Panc1 (cell line): ENCODE measurements at regions not wholly inside any gene's neighbourhood (a gene's known extent, or its start where the extent isn't known, plus 50 kb on each side); places are given as distances from the start of the nearest gene placed in this dataset.

ENCODE experiments used
- ATAC-seq: fragments of 200-7000 bp; cut with Tn5 transposase; 2 replicates; pipeline ENCODE4 v1.9.1; 2020; ENCODE audit warnings: mild to moderate bottlenecking, moderate library complexity
- BruUV-seq: library from RNA; stranded (reverse); fragments of 400-500 nt; replicated peaks from 2 replicates; lab custom pipeline; 2021; lab: Mats Ljungman, UMichigan
- CTCF ChIA-PET: fragments of 300-600 bp; sonication (Branson Sonifier 250); formaldehyde crosslinking; loops from one replicate; lab custom pipeline; 2022; ENCODE audit warnings: antibody characterized with exemption; lab: Charles Lee
- POLR2A ChIA-PET: fragments of 300-600 bp; sonication (Branson Sonifier 250); formaldehyde crosslinking; loops from one replicate; lab custom pipeline; 2022; ENCODE audit warnings: antibody characterized with exemption; lab: Charles Lee
- DNase-seq: peaks from one replicate; pipeline ENCODE4 v3.0.0-alpha.2; 2010; ENCODE audit warnings: low read depth, low spot score
- H3K27ac ChIP-seq: 2 replicates; pipeline ENCODE4 v1.5.1; 2011; ENCODE audit warnings: mild to moderate bottlenecking, low read length, inconsistent platforms
- H3K27me3 ChIP-seq: fragments of 200-500 bp; sonication (Bioruptor generic); 2 replicates; pipeline ENCODE4 v1.6.0; 2014; ENCODE audit warnings: low read length, inconsistent platforms; ENCODE audit not compliant: control insufficient read depth, insufficient read depth
- H3K36me3 ChIP-seq: fragments of 200-500 bp; sonication (Bioruptor generic); 2 replicates; pipeline ENCODE4 v1.5.1; 2014; ENCODE audit warnings: inconsistent platforms, mild to moderate bottlenecking, low read length, moderate library complexity; ENCODE audit not compliant: control insufficient read depth, insufficient read depth
- H3K4me1 ChIP-seq: 2 replicates; pipeline ENCODE4 v1.5.1; 2011; ENCODE audit warnings: inconsistent platforms, mild to moderate bottlenecking, low read length, moderate library complexity; ENCODE audit not compliant: control insufficient read depth, insufficient read depth
- H3K4me3 ChIP-seq, 2 experiments: 2 replicates each; pipeline ENCODE4 v1.5.1; 2011 to 2012; ENCODE audit warnings: low read depth in 2 of 2, low read length in 2 of 2, mild to moderate bottlenecking in 2 of 2, inconsistent platforms in 1 of 2, moderate library complexity in 1 of 2
- H3K9me3 ChIP-seq: fragments of 200-500 bp; sonication (Bioruptor generic); 2 replicates; pipeline ENCODE4 v1.5.1; 2014; ENCODE audit warnings: low read depth, mild to moderate bottlenecking, inconsistent platforms, low read length, moderate library complexity; ENCODE audit not compliant: control insufficient read depth, insufficient read depth
- POLR2AphosphoS5 ChIP-seq: IDR thresholded peaks from 2 replicates; pipeline ENCODE4 v1.6.1; 2012; ENCODE audit warnings: mild to moderate bottlenecking, low read depth, low read length, moderate library complexity
- SIN3A ChIP-seq: IDR thresholded peaks from 2 replicates; pipeline ENCODE4 v1.6.1; 2012; ENCODE audit warnings: low read depth, mild to moderate bottlenecking, low read length, moderate library complexity, borderline replicate concordance; ENCODE audit not compliant: insufficient read depth
- TCF7L2 ChIP-seq: IDR thresholded peaks from 2 replicates; pipeline ENCODE4 v1.6.1; 2011; ENCODE audit warnings: mild to moderate bottlenecking, low read depth, low read length, inconsistent platforms
- in situ Hi-C: cut with HindIII; loops from 2 replicates; pipeline ENCODE4 v1.10.0; 2016; ENCODE audit warnings: low sequenced_read_pairs, low pct_unique_long_range_greater_than_20kb
- intact Hi-C: fragments of 100-400 bp; cut with micrococcal nuclease; formaldehyde crosslinking; loops from one replicate; pipeline ENCODE4 v1.10.0; 2022; ENCODE audit not compliant: unreplicated experiment
- TF ChIP-seq, protein P1 (sequence below): fragments of 450-650 bp; IDR thresholded peaks from 2 replicates; pipeline ENCODE4 v1.5.1; 2017; ENCODE audit warnings: mild to moderate bottlenecking
- TF ChIP-seq, protein P2 (sequence below), 2 experiments: IDR thresholded peaks; 2 replicates each; pipeline ENCODE4 v1.6.1; 2011 to 2012; ENCODE audit warnings: low read depth in 2 of 2, control low read depth in 1 of 2, low read length in 1 of 2, mild to moderate bottlenecking in 1 of 2, moderate library complexity in 1 of 2; ENCODE audit not compliant: insufficient read depth in 1 of 2

DNA sequence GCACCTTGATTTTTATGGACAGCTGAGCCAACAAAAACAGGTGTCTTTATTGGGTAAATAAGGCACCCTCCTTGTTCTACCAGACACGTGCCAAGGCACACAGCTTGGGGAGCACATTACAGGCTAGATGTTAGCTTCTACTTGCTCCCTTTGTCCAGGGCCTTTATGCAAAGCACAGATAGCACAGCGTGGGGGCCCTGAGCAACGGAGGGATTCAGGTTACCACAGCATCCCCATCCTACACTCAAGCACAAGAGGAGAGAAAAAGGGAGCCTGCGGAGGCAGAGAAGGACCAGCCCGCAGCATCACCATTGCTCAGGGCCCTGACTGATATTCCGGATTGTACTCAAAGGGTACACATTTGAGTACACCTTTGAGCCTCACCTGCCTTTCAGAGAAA, 181.7 kb upstream of the KIF2A start:
- ChIA-PET POLR2A (no interaction called here), CTCF (no interaction called here)
- intact Hi-C loops = no loop called here
- TF ChIP-seq, protein P1, sequence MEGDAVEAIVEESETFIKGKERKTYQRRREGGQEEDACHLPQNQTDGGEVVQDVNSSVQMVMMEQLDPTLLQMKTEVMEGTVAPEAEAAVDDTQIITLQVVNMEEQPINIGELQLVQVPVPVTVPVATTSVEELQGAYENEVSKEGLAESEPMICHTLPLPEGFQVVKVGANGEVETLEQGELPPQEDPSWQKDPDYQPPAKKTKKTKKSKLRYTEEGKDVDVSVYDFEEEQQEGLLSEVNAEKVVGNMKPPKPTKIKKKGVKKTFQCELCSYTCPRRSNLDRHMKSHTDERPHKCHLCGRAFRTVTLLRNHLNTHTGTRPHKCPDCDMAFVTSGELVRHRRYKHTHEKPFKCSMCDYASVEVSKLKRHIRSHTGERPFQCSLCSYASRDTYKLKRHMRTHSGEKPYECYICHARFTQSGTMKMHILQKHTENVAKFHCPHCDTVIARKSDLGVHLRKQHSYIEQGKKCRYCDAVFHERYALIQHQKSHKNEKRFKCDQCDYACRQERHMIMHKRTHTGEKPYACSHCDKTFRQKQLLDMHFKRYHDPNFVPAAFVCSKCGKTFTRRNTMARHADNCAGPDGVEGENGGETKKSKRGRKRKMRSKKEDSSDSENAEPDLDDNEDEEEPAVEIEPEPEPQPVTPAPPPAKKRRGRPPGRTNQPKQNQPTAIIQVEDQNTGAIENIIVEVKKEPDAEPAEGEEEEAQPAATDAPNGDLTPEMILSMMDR = no peak
- TF ChIP-seq, protein P2, sequence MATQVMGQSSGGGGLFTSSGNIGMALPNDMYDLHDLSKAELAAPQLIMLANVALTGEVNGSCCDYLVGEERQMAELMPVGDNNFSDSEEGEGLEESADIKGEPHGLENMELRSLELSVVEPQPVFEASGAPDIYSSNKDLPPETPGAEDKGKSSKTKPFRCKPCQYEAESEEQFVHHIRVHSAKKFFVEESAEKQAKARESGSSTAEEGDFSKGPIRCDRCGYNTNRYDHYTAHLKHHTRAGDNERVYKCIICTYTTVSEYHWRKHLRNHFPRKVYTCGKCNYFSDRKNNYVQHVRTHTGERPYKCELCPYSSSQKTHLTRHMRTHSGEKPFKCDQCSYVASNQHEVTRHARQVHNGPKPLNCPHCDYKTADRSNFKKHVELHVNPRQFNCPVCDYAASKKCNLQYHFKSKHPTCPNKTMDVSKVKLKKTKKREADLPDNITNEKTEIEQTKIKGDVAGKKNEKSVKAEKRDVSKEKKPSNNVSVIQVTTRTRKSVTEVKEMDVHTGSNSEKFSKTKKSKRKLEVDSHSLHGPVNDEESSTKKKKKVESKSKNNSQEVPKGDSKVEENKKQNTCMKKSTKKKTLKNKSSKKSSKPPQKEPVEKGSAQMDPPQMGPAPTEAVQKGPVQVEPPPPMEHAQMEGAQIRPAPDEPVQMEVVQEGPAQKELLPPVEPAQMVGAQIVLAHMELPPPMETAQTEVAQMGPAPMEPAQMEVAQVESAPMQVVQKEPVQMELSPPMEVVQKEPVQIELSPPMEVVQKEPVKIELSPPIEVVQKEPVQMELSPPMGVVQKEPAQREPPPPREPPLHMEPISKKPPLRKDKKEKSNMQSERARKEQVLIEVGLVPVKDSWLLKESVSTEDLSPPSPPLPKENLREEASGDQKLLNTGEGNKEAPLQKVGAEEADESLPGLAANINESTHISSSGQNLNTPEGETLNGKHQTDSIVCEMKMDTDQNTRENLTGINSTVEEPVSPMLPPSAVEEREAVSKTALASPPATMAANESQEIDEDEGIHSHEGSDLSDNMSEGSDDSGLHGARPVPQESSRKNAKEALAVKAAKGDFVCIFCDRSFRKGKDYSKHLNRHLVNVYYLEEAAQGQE (IDR thresholded peaks at IDR 0.05; ENCODE audit: insufficient read depth in 1 of 2, low read depth in 2 of 2, low read length in 1 of 2) = no peak
- no peak for TF ChIP-seq SIN3A
- no peak for TF ChIP-seq POLR2AphosphoS5
- no peak for TF ChIP-seq TCF7L2
- Histone ChIP-seq H3K36me3 (no peaks in the 10 kb centered on the region), H3K9me3 (no peaks in the 10 kb centered on the region), H3K27ac (no peak overlapping the region), H3K4me1 (no peaks in the 10 kb centered on the region), H3K27me3 (no peaks in the 10 kb centered on the region; the same call in 1 of the 2 replicates), H3K4me3 (no peak overlapping the region)
- no peak for DNase-seq
- BruUV-seq = no TSS peak
- ATAC-seq = no peak
- in situ Hi-C loops = no loop called here

DNA sequence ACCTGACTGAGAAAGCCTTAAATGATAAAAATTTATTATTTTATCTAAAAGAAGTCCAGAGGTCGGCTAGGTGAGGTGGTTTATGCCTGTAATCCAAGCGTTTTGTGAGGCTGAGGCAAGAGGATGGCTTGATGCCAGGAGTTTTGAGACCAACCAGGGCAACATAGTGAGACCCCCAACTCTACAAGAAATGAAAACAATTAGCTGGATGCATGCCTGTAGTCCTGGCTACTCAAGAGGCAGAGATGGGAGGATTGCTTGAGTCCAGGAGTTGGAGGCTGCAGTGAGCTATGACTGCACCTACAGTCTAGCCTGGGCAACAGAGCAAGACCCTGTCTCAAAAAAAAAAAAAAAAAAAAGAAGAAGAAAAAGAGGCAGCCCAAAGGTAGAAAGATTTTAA, 179.9 kb upstream of the KIF2A start:
- Histone ChIP-seq H3K36me3 (no peaks in the 10 kb centered on the region), H3K9me3 (no peaks in the 10 kb centered on the region), H3K27me3 (no peaks in the 10 kb centered on the region; the same call in 1 of the 2 replicates), H3K4me1 (no peaks in the 10 kb centered on the region), H3K27ac (no peak overlapping the region), H3K4me3 (no peak overlapping the region)
- TF ChIP-seq, protein P1 = no peak
- TF ChIP-seq POLR2AphosphoS5 = no peak
- no peak for ATAC-seq
- intact Hi-C loops (no loop called here), in situ Hi-C loops (no loop called here)
- no TSS peak for BruUV-seq
- no peak for DNase-seq
- ChIA-PET CTCF (no interaction called here), POLR2A (no interaction called here)
